ENCODE measurements at regions not wholly inside any gene's neighbourhood (a gene's known extent, or its start where the extent isn't known, plus 50 kb on each side); places are given as distances from the start of the nearest gene placed in this dataset.

GRCh38 chr10:44301781-44302355 lies 83.0 kb downstream of the CXCL12 start:
- DNase-seq (ENCODE audit: low read depth) = no peak

GRCh38 chr10:44300666-44301649 lies 83.9 kb downstream of the CXCL12 start:
- no peak for DNase-seq (ENCODE audit: low read depth)

- DNase-seq (ENCODE audit: low read depth) = no peak
Measured at GRCh38 chr10:44298713-44299112, 86.2 kb downstream of the CXCL12 start.

- DNase-seq (ENCODE audit: low read depth) = no peak
Measured at GRCh38 chr10:44297963-44298362, 86.9 kb downstream of the CXCL12 start.

- no peak for DNase-seq (ENCODE audit: low read depth)
Measured at GRCh38 chr10:44295644-44296241, 89.2 kb downstream of the CXCL12 start.

- no peak for DNase-seq (ENCODE audit: low read depth)
Measured at GRCh38 chr10:44294726-44295412, 90.0 kb downstream of the CXCL12 start.

GRCh38 chr10:44293842-44294241 lies 91.1 kb downstream of the CXCL12 start:
- no peak for DNase-seq (ENCODE audit: low read depth)

- no peak for DNase-seq (ENCODE audit: low read depth)
Measured at GRCh38 chr10:44293306-44293778, 91.6 kb downstream of the CXCL12 start.

GRCh38 chr10:44292390-44293002 lies 92.4 kb downstream of the CXCL12 start:
- no peak for DNase-seq (ENCODE audit: low read depth)

GRCh38 chr10:44291091-44291490 lies 93.8 kb downstream of the CXCL12 start:
- DNase-seq (ENCODE audit: low read depth) = no peak

GRCh38 chr10:44289125-44289524 lies 95.8 kb downstream of the CXCL12 start:
- DNase-seq (ENCODE audit: low read depth) = no peak

- no peak for DNase-seq (ENCODE audit: low read depth)
Measured at GRCh38 chr10:44287408-44287807, 97.5 kb downstream of the CXCL12 start.

- no peak for DNase-seq (ENCODE audit: low read depth)
Measured at GRCh38 chr10:44284198-44285084, 100.5 kb downstream of the CXCL12 start.

- no peak for DNase-seq (ENCODE audit: low read depth)
Measured at GRCh38 chr10:44282626-44283300, 102.1 kb downstream of the CXCL12 start.

- no peak for DNase-seq (ENCODE audit: low read depth)
Measured at GRCh38 chr10:44281662-44282061, 103.2 kb downstream of the CXCL12 start.

GRCh38 chr10:44281089-44281613 lies 103.7 kb downstream of the CXCL12 start:
- DNase-seq (ENCODE audit: low read depth) = no peak

GRCh38 chr10:44280226-44281014 lies 104.5 kb downstream of the CXCL12 start:
- DNase-seq (ENCODE audit: low read depth) = no peak

GRCh38 chr10:44279426-44280126 lies 105.3 kb downstream of the CXCL12 start:
- DNase-seq (ENCODE audit: low read depth) = no peak

Data from stimulated activated CD8-positive, alpha-beta memory T cell treated with anti-CD3 and anti-CD28 coated beads, Interleukin-7, amount 100 ng/mL, for 24 hours (primary cell).